Vagina (tissue), 2 donors: ENCODE measurements at regions not wholly inside any gene's neighbourhood (a gene's known extent, or its start where the extent isn't known, plus 50 kb on each side); places are given as distances from the start of the nearest gene placed in this dataset.

ENCODE experiments used
- POLR2A ChIP-seq, 2 donors: fragments of 450-650 bp; IDR thresholded peaks; one replicate each; pipeline ENCODE4 v1.6.1; 2017; ENCODE audit warnings: antibody characterized with exemption in 2 of 2, mild to moderate bottlenecking in 2 of 2, moderate library complexity in 2 of 2
- POLR2AphosphoS5 ChIP-seq, 2 donors: sonication (generic); formaldehyde crosslinking; IDR thresholded peaks; one replicate each; pipeline ENCODE4 v1.9.0; 2017; ENCODE audit warnings: antibody characterized with exemption in 2 of 2, mild to moderate bottlenecking in 2 of 2, low read depth in 1 of 2; ENCODE audit not compliant: insufficient read depth in 1 of 2
- TF ChIP-seq, protein P1 (sequence below), 3 experiments: fragments of 450-650 bp in 2 of 3; fragments of 200-600 bp in 1 of 3; sonication (generic) in 1 of 3; IDR thresholded peaks; one replicate each; pipeline ENCODE4 v1.5.1; 2017 to 2019; ENCODE audit warnings: antibody characterized with exemption in 3 of 3, mild to moderate bottlenecking in 2 of 3, moderate library complexity in 2 of 3

DNA sequence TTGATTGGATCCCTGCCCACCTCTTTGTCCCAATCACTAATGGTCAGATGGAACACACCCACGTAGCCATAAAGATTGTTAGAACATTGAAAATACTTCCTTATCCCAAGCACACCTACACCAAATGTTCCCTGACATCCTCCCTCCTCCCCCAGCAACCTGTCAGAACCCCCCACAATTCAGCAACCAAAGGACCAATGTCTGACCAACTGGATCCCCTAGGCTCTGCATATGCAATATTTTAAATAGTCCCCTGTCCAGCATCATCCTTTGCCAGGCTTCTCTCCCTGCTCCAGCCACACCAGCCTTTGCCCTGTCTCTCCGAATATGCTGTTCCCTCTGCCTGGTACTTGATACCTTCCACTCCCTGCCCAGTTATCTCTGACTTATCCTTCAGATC is 54.9 kb upstream of the CES5A start:
- TF ChIP-seq POLR2A (IDR thresholded peaks at IDR 0.05) (no peak), POLR2AphosphoS5 (IDR thresholded peaks at IDR 0.05; ENCODE audit: insufficient read depth in 1 of 2, low read depth in 1 of 2) (no peak)
- TF ChIP-seq, protein P1, sequence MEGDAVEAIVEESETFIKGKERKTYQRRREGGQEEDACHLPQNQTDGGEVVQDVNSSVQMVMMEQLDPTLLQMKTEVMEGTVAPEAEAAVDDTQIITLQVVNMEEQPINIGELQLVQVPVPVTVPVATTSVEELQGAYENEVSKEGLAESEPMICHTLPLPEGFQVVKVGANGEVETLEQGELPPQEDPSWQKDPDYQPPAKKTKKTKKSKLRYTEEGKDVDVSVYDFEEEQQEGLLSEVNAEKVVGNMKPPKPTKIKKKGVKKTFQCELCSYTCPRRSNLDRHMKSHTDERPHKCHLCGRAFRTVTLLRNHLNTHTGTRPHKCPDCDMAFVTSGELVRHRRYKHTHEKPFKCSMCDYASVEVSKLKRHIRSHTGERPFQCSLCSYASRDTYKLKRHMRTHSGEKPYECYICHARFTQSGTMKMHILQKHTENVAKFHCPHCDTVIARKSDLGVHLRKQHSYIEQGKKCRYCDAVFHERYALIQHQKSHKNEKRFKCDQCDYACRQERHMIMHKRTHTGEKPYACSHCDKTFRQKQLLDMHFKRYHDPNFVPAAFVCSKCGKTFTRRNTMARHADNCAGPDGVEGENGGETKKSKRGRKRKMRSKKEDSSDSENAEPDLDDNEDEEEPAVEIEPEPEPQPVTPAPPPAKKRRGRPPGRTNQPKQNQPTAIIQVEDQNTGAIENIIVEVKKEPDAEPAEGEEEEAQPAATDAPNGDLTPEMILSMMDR (IDR thresholded peaks at IDR 0.05): no peak
